ENCODE measurements at regions not wholly inside any gene's neighbourhood (a gene's known extent, or its start where the extent isn't known, plus 50 kb on each side); places are given as distances from the start of the nearest gene placed in this dataset.

GRCh38 chr2:71787476-71788185 lies 334.3 kb downstream of the DYSF start:
- H3K4me1 ChIP-seq = no peaks in the 10 kb centered on the region
- no peaks in the 10 kb centered on the region for H3K27me3 ChIP-seq
- no peak overlapping the region for H3K27ac ChIP-seq
- no peak overlapping the region for H3K4me3 ChIP-seq
- 88 to 93% methylated on average over 2 to 3 of the region's 3 CpGs for WGBS, 2 donors
- TF ChIP-seq CTCF (IDR thresholded peaks at IDR 0.05) (no peak), POLR2AphosphoS5 (IDR thresholded peaks at IDR 0.05) (no peak), EP300 (IDR thresholded peaks at IDR 0.05) (no peak), POLR2A (IDR thresholded peaks at IDR 0.05) (no peak)
- ATAC-seq (ENCODE audit: low FRiP score in 2 of 2) = no peak
- no peak for DNase-seq
- no peaks in the 10 kb centered on the region for H3K36me3 ChIP-seq
- no peaks in the 10 kb centered on the region for H3K9me3 ChIP-seq

- no peak overlapping the region for H3K27ac ChIP-seq
- H3K36me3 ChIP-seq = no peaks in the 10 kb centered on the region
- ATAC-seq (ENCODE audit: low FRiP score in 2 of 2) (no peak), DNase-seq (no peak)
- no peaks in the 10 kb centered on the region for H3K27me3 ChIP-seq
- TF ChIP-seq POLR2A (IDR thresholded peaks at IDR 0.05) (no peak), CTCF (IDR thresholded peaks at IDR 0.05) (no peak), POLR2AphosphoS5 (IDR thresholded peaks at IDR 0.05) (no peak), EP300 (IDR thresholded peaks at IDR 0.05) (no peak)
- no peaks in the 10 kb centered on the region for H3K4me1 ChIP-seq
- 73 to 96% methylated on average over 3 to 4 of the region's 4 CpGs for WGBS, 2 donors
- H3K9me3 ChIP-seq = no peaks in the 10 kb centered on the region
- no peak overlapping the region for H3K4me3 ChIP-seq
Measured at GRCh38 chr2:71787108-71787415, 333.7 kb downstream of the DYSF start.

- ATAC-seq (ENCODE audit: low FRiP score in 2 of 2) (no peak), DNase-seq (peak in 1 of 2 donors; percentile 34)
- Histone ChIP-seq H3K9me3 (no peaks in the 10 kb centered on the region), H3K27ac (no peak overlapping the region), H3K27me3 (no peaks in the 10 kb centered on the region), H3K36me3 (no peaks in the 10 kb centered on the region), H3K4me3 (no peak overlapping the region), H3K4me1 (no peaks in the 10 kb centered on the region)
- no peak for TF ChIP-seq POLR2A (IDR thresholded peaks at IDR 0.05)
- TF ChIP-seq CTCF (IDR thresholded peaks at IDR 0.05) = no peak
- TF ChIP-seq EP300 (IDR thresholded peaks at IDR 0.05) = no peak
- no peak for TF ChIP-seq POLR2AphosphoS5 (IDR thresholded peaks at IDR 0.05)
- WGBS, 2 donors = 83 to 88% methylated on average over 9 to 17 of the region's 17 CpGs
Measured at GRCh38 chr2:71786291-71787107, 333.1 kb downstream of the DYSF start.

- Histone ChIP-seq H3K27me3 (no peaks in the 10 kb centered on the region), H3K4me3 (no peak overlapping the region), H3K4me1 (no peaks in the 10 kb centered on the region), H3K9me3 (no peaks in the 10 kb centered on the region), H3K27ac (no peak overlapping the region), H3K36me3 (no peaks in the 10 kb centered on the region)
- 50 to 72% methylated on average over 2 to 23 of the region's 23 CpGs for whole genome bisulfite sequencing, 2 donors
- no peak for ATAC-seq (ENCODE audit: low FRiP score in 2 of 2)
- TF ChIP-seq POLR2AphosphoS5 (IDR thresholded peaks at IDR 0.05) (no peak), POLR2A (IDR thresholded peaks at IDR 0.05) (no peak), CTCF (IDR thresholded peaks at IDR 0.05) (no peak), EP300 (IDR thresholded peaks at IDR 0.05) (no peak)
- peak in 1 of 2 donors; percentile 78 for DNase-seq
Measured at GRCh38 chr2:71785516-71785981, 332.2 kb downstream of the DYSF start.
